ENCODE measurements at regions not wholly inside any gene's neighbourhood (a gene's known extent, or its start where the extent isn't known, plus 50 kb on each side); places are given as distances from the start of the nearest gene placed in this dataset.

GRCh38 chr15:55044162-55044561 lies 152.6 kb downstream of the RSL24D1 start:
- TF ChIP-seq CTCF (IDR thresholded peaks at IDR 0.05; ENCODE audit: insufficient read depth, low read length) (no peak), POLR2AphosphoS5 (IDR thresholded peaks at IDR 0.05; ENCODE audit: low read depth) (no peak), SPI1 (IDR thresholded peaks at IDR 0.05; ENCODE audit: borderline replicate concordance, low read depth) (no peak)

All from HL-60 (cell line).